Astrocyte of the cerebellum (primary cell): ENCODE measurements at regions not wholly inside any gene's neighbourhood (a gene's known extent, or its start where the extent isn't known, plus 50 kb on each side); places are given as distances from the start of the nearest gene placed in this dataset.
"Not testable (repeated sequence)": the region's sequence is repeated elsewhere in the genome, so short reads cannot be mapped to it uniquely, and the experiment has no call there.

Experiments
- DNase-seq: peaks from one replicate; pipeline ENCODE4 v3.0.0-alpha.2; 2011; ENCODE audit warnings: low read depth
- H3K4me3 ChIP-seq: 2 replicates; pipeline ENCODE4 v1.5.1; 2011; ENCODE audit warnings: mild to moderate bottlenecking, low read depth, low read length, moderate library complexity
- CTCF ChIP-seq: IDR thresholded peaks from 2 replicates; pipeline ENCODE4 v1.5.1; 2012; ENCODE audit warnings: low read length, low read depth, moderate library complexity, mild to moderate bottlenecking; ENCODE audit errors: missing control alignments
- in situ Hi-C: cut with HindIII; loops from 2 replicates; pipeline ENCODE4 v1.10.0; 2017; ENCODE audit warnings: low sequenced_read_pairs

GRCh38 chr2:33696234-33696633, 97.1 kb upstream of the FAM98A start:
- DNase-seq, result no peak
- no peak for TF ChIP-seq CTCF
- no peak overlapping the region for H3K4me3 ChIP-seq
- in situ Hi-C loops, result no loop called here

GRCh38 chr2:33694904-33695303, 95.8 kb upstream of the FAM98A start:
- no peak for DNase-seq
- no peak overlapping the region for H3K4me3 ChIP-seq
- in situ Hi-C loops, result no loop called here
- TF ChIP-seq CTCF, result no peak

- in situ Hi-C loops, result not testable (repeated sequence)
These were observed 91.6 kb upstream of the FAM98A start for GRCh38 chr2:33690686-33691085.

GRCh38 chr2:33681364-33681757, 82.3 kb upstream of the FAM98A start:
- in situ Hi-C loops, result no loop called here
- DNase-seq, result no peak
- TF ChIP-seq CTCF, result peak; percentile 15
- no peak overlapping the region for H3K4me3 ChIP-seq

More at GRCh38 chr2:33690686-33691085, 91.6 kb upstream of the FAM98A start:
- not testable (repeated sequence) for H3K4me3 ChIP-seq, DNase-seq

- H3K4me3 ChIP-seq, result no peak overlapping the region
- in situ Hi-C loops, result no loop called here
These were observed 81.7 kb upstream of the FAM98A start for GRCh38 chr2:33680644-33681363.

GRCh38 chr2:33678436-33678835, 79.3 kb upstream of the FAM98A start:
- H3K4me3 ChIP-seq, result no peak overlapping the region
- in situ Hi-C loops, result no loop called here
- no peak for TF ChIP-seq CTCF
- no peak for DNase-seq

More at GRCh38 chr2:33680644-33681363, 81.7 kb upstream of the FAM98A start:
- TF ChIP-seq CTCF, result no peak
- DNase-seq, result no peak

GRCh38 chr2:33673937-33674336, 74.8 kb upstream of the FAM98A start:
- DNase-seq, result no peak
- no peak overlapping the region for H3K4me3 ChIP-seq
- in situ Hi-C loops, result no loop called here
- TF ChIP-seq CTCF, result peak; percentile 16
